Chondrocyte (in vitro differentiated cells): ENCODE measurements at regions not wholly inside any gene's neighbourhood (a gene's known extent, or its start where the extent isn't known, plus 50 kb on each side); places are given as distances from the start of the nearest gene placed in this dataset.
A peak's percentile ranks its signal among the peaks of the same experiment; 100 is the strongest.

Source experiments
- DNase-seq: peaks from one replicate; pipeline ENCODE4 v3.0.0; 2021; ENCODE audit warnings: mixed read lengths, low spot score
- H3K27ac Mint-ChIP-seq: one replicate; pipeline ENCODE4 v1.8.0; 2021; ENCODE audit warnings: mild to moderate bottlenecking, moderate library complexity, mixed read lengths; ENCODE audit not compliant: unreplicated experiment
- H3K27me3 Mint-ChIP-seq: 2 replicates; pipeline ENCODE4 v1.8.0; 2021; ENCODE audit warnings: low read depth, mixed read lengths
- H3K36me3 Mint-ChIP-seq: 2 replicates; pipeline ENCODE4 v1.8.0; 2021; ENCODE audit warnings: low read depth, mixed read lengths
- H3K4me1 Mint-ChIP-seq: 2 replicates; pipeline ENCODE4 v1.8.0; 2021; ENCODE audit warnings: low read depth, mild to moderate bottlenecking, mixed read lengths
- H3K4me3 Mint-ChIP-seq: one replicate; pipeline ENCODE4 v1.8.0; 2021; ENCODE audit warnings: mild to moderate bottlenecking, moderate library complexity, mixed read lengths; ENCODE audit not compliant: unreplicated experiment
- H3K9me3 Mint-ChIP-seq: 2 replicates; pipeline ENCODE4 v1.8.0; 2021; ENCODE audit warnings: low read depth, mixed read lengths
- TF ChIP-seq, protein P1 (sequence below): fragments of 200-600 bp; sonication (generic); IDR thresholded peaks from 2 replicates; pipeline ENCODE4 v1.5.0; 2021; ENCODE audit warnings: antibody characterized with exemption, mild to moderate bottlenecking, moderate library complexity

DNA sequence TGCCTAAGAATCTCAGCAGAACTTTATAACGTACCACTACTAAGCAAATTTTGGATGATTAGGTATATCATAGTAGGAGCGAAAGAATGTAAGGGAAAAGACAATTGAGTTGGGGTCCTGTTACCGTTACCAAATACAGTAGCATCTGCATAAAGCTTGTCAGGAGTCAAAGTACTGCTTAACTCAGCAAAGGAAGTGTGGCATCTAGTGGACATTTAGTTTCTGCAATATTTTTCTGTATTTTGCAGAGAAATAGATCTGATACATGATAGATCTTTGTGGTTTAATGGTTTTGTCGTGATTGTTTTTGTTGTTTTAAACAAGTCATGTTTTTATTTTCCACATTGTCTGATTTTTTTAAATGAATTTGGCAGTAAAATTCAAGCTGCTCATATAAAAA lies 81.0 kb upstream of the SMARCAD1 start:
- no peaks in the 10 kb centered on the region for H3K9me3 Mint-ChIP-seq
- H3K4me1 Mint-ChIP-seq: no peaks in the 10 kb centered on the region
- no peaks in the 10 kb centered on the region for H3K36me3 Mint-ChIP-seq
- H3K27ac Mint-ChIP-seq: no peak overlapping the region
- H3K4me3 Mint-ChIP-seq: no peak overlapping the region
- H3K27me3 Mint-ChIP-seq: peaks cover 16% of the 10 kb centered on the region
- TF ChIP-seq, protein P1, sequence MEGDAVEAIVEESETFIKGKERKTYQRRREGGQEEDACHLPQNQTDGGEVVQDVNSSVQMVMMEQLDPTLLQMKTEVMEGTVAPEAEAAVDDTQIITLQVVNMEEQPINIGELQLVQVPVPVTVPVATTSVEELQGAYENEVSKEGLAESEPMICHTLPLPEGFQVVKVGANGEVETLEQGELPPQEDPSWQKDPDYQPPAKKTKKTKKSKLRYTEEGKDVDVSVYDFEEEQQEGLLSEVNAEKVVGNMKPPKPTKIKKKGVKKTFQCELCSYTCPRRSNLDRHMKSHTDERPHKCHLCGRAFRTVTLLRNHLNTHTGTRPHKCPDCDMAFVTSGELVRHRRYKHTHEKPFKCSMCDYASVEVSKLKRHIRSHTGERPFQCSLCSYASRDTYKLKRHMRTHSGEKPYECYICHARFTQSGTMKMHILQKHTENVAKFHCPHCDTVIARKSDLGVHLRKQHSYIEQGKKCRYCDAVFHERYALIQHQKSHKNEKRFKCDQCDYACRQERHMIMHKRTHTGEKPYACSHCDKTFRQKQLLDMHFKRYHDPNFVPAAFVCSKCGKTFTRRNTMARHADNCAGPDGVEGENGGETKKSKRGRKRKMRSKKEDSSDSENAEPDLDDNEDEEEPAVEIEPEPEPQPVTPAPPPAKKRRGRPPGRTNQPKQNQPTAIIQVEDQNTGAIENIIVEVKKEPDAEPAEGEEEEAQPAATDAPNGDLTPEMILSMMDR: peak; percentile 74
- DNase-seq: no peak

DNA sequence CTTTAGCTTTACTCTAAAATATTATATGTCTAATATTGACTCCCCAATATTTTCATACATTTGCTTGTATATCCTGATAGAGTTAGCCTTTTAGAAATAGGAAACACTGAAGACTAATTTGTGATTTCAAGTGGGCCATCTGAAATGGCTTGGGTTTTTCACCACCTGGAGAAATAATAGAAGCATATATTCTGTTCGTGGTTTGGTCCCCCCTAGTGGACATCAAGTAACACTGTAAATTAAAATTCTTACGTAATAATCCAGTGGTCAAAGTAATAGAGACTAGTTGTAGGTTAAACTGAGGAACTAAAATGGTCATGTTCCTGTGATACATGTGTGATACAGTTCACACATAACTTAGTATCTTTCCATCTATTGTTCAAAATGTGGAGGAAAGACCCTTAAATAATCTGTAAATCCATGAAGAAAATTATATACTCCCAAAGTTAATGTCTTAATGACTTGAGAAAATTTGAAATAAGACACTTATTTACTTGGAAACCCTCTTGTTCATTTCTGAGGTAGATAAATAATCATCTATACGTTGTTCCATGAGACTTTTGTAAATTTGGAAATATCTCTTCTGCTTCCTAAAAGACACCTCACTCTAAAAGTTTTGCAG lies 79.8 kb upstream of the SMARCAD1 start:
- H3K27me3 Mint-ChIP-seq: peaks cover 18% of the 10 kb centered on the region
- no peaks in the 10 kb centered on the region for H3K4me1 Mint-ChIP-seq
- no peaks in the 10 kb centered on the region for H3K36me3 Mint-ChIP-seq
- DNase-seq: no peak
- no peak overlapping the region for H3K4me3 Mint-ChIP-seq
- TF ChIP-seq, protein P1: peak; percentile 85
- H3K9me3 Mint-ChIP-seq: no peaks in the 10 kb centered on the region
- no peak overlapping the region for H3K27ac Mint-ChIP-seq

DNA sequence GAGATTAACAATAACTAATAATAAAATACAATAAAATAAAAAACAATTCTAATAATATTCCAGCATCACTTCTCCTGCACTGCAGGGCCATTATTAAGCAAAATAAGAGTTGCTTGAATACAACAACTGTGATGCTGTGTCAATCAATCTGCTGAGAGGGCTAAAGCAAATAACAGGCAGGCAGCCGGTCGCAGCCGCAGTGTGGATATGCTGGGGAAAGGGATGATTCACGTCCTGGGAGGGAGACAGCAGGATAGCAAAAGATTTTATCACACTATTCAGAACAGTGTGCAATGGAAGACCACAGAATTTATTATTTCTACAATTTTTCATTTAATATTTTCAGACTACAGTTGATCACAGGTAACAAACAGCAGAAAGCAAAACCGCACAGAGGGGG lies 76.5 kb upstream of the SMARCAD1 start:
- no peaks in the 10 kb centered on the region for H3K9me3 Mint-ChIP-seq
- H3K36me3 Mint-ChIP-seq: no peaks in the 10 kb centered on the region
- TF ChIP-seq, protein P1: no peak
- H3K4me1 Mint-ChIP-seq: no peaks in the 10 kb centered on the region
- no peak overlapping the region for H3K27ac Mint-ChIP-seq
- peaks cover 13% of the 10 kb centered on the region for H3K27me3 Mint-ChIP-seq
- DNase-seq: no peak
- no peak overlapping the region for H3K4me3 Mint-ChIP-seq

DNA sequence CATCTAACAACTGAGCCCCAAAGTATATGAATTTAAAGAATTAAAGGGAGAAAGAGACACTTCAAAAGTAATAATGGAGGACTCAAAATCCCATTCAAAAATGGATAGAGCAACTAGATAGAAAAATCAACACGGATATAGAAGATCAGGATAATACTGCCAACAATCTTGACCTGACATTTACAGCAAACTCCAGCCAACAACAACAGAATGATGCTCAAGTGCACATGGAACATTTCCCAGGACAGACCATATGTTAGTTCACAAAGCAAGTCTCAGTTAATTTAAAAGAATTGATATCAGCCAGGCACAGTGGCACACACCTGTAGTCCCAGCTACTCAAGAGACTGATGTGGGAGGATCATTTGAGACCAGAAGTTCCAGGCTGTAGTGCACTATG lies 72.0 kb upstream of the SMARCAD1 start:
- TF ChIP-seq, protein P1: no peak
- H3K9me3 Mint-ChIP-seq: no peaks in the 10 kb centered on the region
- H3K27ac Mint-ChIP-seq: no peak overlapping the region
- DNase-seq: no peak
- H3K4me1 Mint-ChIP-seq: no peaks in the 10 kb centered on the region
- no peak overlapping the region for H3K4me3 Mint-ChIP-seq
- H3K36me3 Mint-ChIP-seq: no peaks in the 10 kb centered on the region
- H3K27me3 Mint-ChIP-seq: peaks cover 20% of the 10 kb centered on the region

DNA sequence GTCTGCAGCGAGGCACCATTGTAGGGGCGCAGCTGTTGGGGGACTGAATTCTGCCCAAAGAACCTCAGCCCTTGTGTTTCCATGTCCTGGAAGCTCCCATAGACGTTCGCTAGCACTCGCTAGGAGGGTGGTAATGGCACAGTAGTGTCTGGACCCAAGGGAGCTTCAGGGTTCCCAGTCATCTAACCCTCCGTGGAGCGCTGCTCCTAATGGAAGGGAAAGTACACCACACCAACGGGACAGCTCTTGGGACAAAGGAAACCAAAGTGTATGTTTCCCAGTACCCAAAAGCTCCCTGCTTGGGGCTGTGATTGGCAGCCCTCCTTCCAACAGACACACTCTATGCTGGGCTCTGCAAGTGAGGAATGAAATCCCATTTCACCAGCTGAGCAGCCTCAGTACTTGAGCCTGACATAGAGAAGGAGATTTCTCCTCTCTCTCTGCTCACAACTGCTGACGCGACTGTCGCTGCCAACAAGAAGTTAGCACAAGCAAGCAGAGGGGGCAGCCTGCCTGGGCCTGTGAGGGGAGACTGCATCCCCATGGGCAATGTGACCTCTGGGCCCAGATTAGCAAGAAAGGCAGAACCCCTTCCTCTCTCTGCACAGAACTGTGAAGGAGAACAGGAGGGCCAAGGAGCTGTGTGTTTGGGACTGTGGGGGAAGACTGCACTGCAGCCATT lies 67.6 kb upstream of the SMARCAD1 start:
- TF ChIP-seq, protein P1: no peak
- no peak overlapping the region for H3K27ac Mint-ChIP-seq
- DNase-seq: no peak
- H3K4me3 Mint-ChIP-seq: no peak overlapping the region
- no peaks in the 10 kb centered on the region for H3K4me1 Mint-ChIP-seq
- H3K36me3 Mint-ChIP-seq: no peaks in the 10 kb centered on the region
- peaks cover 5% of the 10 kb centered on the region for H3K9me3 Mint-ChIP-seq
- H3K27me3 Mint-ChIP-seq: peaks cover 43% of the 10 kb centered on the region
